Limb (tissue), 2 donors: ENCODE measurements at regions not wholly inside any gene's neighbourhood (a gene's known extent, or its start where the extent isn't known, plus 50 kb on each side); places are given as distances from the start of the nearest gene placed in this dataset.
"Not testable (repeated sequence)": the region's sequence is repeated elsewhere in the genome, so short reads cannot be mapped to it uniquely, and the experiment has no call there.

Experiments
- DNase-seq, 2 donors: peaks; one replicate each; pipeline ENCODE4 v3.0.0-alpha.2; 2016; ENCODE audit errors: extremely low spot score in 2 of 2

DNA sequence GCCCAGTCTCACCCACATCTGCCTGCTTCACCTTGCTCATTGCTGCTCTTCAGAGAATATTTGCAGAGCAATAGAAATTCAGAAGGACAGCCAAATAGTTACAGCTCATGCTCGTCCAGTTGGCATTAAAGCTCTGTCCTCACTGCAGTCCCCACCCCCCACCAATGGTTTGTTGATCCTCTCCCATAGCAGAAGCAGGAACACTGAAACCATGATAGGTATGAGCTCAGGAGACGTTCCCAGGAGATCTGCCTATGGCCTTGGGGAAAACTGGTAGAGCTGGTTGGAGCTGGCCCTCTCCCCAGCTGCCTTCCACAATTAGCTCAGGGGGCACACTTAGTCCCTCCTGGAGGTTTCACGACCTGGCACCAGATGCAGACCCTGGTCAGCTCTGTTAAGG, 68.6 kb upstream of the KMT2C start:
- DNase-seq = no peak

DNA sequence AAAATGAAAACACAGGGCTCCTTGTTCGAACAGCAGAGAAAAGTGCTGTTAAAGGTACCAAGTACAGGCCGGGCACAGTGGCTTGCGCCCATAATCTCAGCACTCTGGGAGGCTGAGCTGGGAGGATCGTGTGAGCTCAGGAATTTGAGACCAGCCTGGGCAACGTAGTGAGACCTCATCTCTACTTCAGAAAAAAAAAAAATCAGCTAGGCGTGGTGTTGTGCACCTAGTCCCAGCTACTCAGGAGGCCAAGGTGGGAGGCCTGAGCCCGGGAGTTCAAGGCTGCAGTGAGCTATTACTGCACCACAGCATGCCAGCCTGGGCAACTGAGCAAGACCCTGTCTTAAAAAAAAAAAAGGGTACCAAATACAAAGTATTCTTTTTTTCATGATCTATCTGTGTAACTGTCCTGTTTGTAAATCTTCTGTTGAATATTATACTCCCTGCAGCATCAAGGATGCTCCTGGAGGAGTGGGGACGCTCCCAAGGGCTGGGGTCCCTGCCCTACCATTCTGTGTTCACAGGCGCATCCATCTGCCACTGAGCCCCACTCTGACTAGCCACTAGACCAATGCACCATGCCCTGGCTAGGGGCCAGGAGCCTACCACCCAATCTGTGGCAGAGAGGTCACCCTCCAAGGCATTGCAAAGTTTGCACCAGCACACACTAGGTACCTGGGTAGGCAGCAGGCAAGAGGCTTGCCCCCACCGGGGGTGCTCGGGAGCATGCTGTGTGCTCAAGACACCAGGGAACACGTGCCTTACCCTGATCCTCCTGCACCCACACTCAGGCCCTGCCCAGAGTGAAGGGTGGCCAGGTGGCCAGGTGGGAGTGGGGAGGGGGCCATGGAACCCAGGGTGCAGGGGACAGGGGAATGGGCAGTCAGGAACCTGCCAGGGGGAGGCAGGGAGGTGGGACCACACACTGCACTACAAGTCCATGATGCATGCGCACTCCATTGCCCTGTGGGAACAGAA, 67.3 kb upstream of the KMT2C start:
- no peak for DNase-seq

DNA sequence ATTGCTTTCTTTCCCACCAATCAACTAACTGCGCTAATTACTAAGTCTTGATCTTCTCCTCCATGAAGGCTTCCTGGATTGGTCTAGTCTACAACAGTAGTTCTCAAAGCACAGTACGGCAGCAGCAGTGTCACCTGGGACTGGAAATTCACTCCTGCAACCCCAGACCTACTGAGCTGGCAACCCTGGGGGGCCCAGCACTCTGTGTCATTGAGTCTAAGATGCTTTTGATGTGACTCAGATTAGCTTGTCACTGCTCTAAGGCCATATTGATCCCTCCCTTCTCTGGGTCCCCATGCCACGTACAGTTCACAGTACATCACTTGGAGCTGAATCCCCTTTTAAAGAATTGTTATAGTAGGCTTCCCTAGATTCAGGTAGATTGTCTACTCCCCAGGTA, 65.7 kb upstream of the KMT2C start:
- no peak for DNase-seq

DNA sequence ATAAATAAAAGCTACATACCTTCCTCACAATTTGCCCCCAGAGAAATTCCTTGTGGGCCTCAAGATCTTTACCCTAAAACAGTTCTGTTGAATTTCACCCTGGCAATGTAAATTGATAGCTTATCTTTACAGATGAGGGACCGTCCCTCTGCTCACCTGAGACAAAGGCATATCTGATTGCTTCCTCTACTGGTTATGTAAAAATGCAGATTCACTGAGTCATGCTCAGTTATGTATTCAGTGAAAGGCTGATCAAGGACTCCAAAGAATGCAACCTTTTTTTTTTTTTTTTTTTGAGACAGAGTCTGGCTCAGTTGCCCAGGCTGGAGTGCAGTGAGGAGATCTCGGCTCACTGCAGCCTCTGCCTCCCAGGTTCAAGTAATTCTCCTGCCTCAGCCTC, 64.2 kb upstream of the KMT2C start:
- DNase-seq = not testable (repeated sequence)

DNA sequence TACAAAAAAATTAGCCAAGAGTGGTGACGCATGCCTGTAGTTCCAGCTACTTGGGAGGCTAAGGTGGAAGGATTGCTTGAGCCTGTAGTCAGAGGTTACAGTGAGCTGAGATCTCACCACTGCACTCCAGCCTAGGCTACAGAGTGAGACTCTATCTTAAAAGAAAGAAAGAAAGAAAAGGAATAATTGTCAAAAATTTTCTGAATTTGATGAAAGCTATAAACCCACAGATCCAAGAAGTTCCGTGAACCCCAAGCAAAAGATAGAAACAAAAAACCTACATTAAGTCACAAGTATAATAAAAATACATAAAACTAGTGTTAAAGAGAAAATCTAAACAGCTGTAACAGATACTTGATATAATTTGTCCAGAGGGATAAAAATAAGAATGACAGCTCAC, 60.1 kb upstream of the KMT2C start:
- DNase-seq = no peak

DNA sequence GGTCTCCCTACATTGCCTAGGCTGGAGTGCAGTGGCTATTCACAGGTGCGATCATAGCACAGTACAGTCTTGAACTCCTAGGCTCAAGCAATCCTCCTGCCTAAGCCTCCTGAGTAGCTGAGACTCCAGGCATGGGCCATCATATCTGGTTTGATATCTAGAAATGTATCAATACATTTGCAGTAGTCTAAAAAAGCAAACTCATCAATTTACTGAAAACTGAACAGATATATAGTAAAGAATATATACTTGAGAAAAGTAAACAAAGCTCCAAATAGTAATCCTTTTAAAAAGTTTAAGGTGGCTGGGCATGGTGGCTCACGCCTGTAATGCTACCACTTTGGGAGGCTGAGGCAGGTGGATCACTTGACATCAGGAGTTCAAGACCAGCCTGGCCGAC, 57.1 kb upstream of the KMT2C start:
- DNase-seq = no peak

DNA sequence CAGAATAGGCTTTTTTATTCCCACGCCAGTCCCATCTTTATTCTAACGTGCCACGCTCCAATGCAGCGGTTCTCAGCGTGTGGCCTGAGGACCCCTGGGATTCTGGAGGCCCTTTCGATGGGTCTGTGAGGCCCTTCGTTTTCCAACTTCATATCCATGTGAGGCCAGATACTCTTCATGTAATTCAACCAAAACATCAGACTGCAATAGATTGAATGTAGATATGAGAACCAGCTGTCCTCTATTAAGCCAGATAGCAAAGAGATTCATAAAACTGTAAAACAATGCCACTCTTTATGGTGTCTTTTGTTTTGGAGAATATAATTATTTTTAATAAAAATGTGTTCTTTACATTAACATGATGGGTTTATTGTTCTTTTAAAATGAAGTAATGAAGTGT, 53.2 kb upstream of the KMT2C start:
- no peak for DNase-seq

DNA sequence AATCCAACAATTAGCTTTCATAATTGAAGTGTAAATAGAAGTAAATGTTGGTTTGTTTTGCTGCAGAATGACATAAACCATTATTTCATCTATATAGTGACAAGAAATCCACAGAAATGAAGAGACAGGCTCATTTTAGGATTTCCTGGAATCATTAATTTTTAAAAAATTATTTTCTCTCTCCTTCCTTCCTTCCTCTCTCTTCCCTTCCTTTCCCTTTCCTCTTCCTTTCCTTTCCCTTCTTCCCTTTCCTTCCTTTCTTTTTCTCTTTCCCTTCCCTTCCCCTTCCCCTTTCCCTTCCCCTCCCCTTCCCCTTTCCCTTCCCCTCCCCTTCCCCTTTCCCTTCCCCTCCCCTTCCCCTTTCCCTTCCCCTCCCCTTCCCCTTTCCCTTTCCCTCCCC, 51.2 kb upstream of the KMT2C start:
- DNase-seq = no peak

DNA sequence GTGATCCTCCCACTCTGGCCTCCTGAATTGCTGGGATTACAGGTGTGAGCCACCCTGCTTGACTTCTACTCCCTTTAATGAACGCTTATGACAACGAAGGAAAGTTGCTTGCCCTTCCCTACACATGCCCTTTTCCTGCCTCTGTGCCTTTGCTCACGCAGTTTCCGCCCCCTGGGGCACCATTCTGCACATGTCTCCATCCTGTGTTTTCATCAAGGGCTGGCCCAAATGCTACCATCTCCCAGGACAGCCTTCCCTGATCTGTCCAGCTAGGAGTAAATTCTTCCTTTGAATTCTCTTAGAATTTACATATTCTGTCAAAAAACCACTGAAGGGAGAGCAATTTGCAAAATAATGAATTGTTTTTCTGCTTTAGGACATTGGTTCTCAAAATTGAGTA, 50.0 kb upstream of the KMT2C start:
- no peak for DNase-seq
